IgD-negative memory B cell (primary cell): ENCODE measurements at regions not wholly inside any gene's neighbourhood (a gene's known extent, or its start where the extent isn't known, plus 50 kb on each side); places are given as distances from the start of the nearest gene placed in this dataset.
A peak's percentile ranks its signal among the peaks of the same experiment; 100 is the strongest.
"Not testable (repeated sequence)": the region's sequence is repeated elsewhere in the genome, so short reads cannot be mapped to it uniquely, and the experiment has no call there.

Experiments used
- H3K27ac Mint-ChIP-seq, 3 donors: one replicate each; pipeline ENCODE4 v1.8.0; 2020 to 2022; ENCODE audit warnings: mild to moderate bottlenecking in 3 of 3, mixed read lengths in 3 of 3, moderate library complexity in 1 of 3
- H3K27me3 Mint-ChIP-seq: one replicate; pipeline ENCODE4 v1.8.0; 2021; ENCODE audit warnings: mixed read lengths
- H3K36me3 Mint-ChIP-seq: one replicate; pipeline ENCODE4 v1.8.0; 2020; ENCODE audit warnings: mild to moderate bottlenecking, mixed read lengths
- H3K4me1 Mint-ChIP-seq, 3 donors: one replicate each; pipeline ENCODE4 v1.8.0; 2020 to 2022; ENCODE audit warnings: mixed read lengths in 3 of 3, mild to moderate bottlenecking in 1 of 3
- H3K4me3 Mint-ChIP-seq, 4 donors: one replicate each; pipeline ENCODE4 v1.8.0; 2020 to 2022; ENCODE audit warnings: mild to moderate bottlenecking in 4 of 4, mixed read lengths in 4 of 4, moderate library complexity in 3 of 4
- H3K9me3 Mint-ChIP-seq, 3 donors: one replicate each; pipeline ENCODE4 v1.8.0; 2020 to 2021; ENCODE audit warnings: mixed read lengths in 3 of 3, mild to moderate bottlenecking in 1 of 3

- Mint-ChIP-seq H3K9me3 (peaks cover 0 to 3% (median 0%) of the 10 kb centered on the region in 3 donors), H3K27ac (no peak overlapping the region), H3K4me1 (no peaks in the 10 kb centered on the region), H3K27me3 (no peaks in the 10 kb centered on the region), H3K36me3 (peaks cover 7% of the 10 kb centered on the region), H3K4me3 (no peak overlapping the region)
These were observed 107.5 kb upstream of the PELI1 start for GRCh38 chr2:64251497-64252250.

GRCh38 chr2:64252251-64252978 is 108.2 kb upstream of the PELI1 start:
- not testable (repeated sequence) for H3K36me3 Mint-ChIP-seq, H3K9me3 Mint-ChIP-seq, H3K4me1 Mint-ChIP-seq, H3K4me3 Mint-ChIP-seq, H3K27ac Mint-ChIP-seq, H3K27me3 Mint-ChIP-seq

- not testable (repeated sequence) for H3K9me3 Mint-ChIP-seq, H3K4me3 Mint-ChIP-seq, H3K4me1 Mint-ChIP-seq, H3K27me3 Mint-ChIP-seq, H3K36me3 Mint-ChIP-seq, H3K27ac Mint-ChIP-seq
These were observed 109.2 kb upstream of the PELI1 start for GRCh38 chr2:64253421-64253820.

GRCh38 chr2:64258566-64258965 is 114.3 kb upstream of the PELI1 start:
- H3K4me3 Mint-ChIP-seq = no peak overlapping the region
- peaks cover 26 to 32% (median 31%) of the 10 kb centered on the region in 3 donors for H3K4me1 Mint-ChIP-seq
- peaks cover 2% of the 10 kb centered on the region for H3K36me3 Mint-ChIP-seq
- H3K27ac Mint-ChIP-seq = peak overlapping the region in 2 of 3 donors; percentile 22 to 40
- H3K9me3 Mint-ChIP-seq = no peaks in the 10 kb centered on the region
- H3K27me3 Mint-ChIP-seq = no peaks in the 10 kb centered on the region

GRCh38 chr2:64259312-64259711 is 115.1 kb upstream of the PELI1 start:
- Mint-ChIP-seq H3K27me3 (no peaks in the 10 kb centered on the region), H3K36me3 (peaks cover 4% of the 10 kb centered on the region), H3K4me3 (no peak overlapping the region), H3K9me3 (no peaks in the 10 kb centered on the region), H3K4me1 (peaks cover 27 to 33% (median 32%) of the 10 kb centered on the region in 3 donors), H3K27ac (peak overlapping the region in 1 of 3 donors; percentile 40)

GRCh38 chr2:64260093-64260803 is 116.0 kb upstream of the PELI1 start:
- Mint-ChIP-seq H3K27me3 (no peaks in the 10 kb centered on the region), H3K4me1 (peaks cover 27 to 35% (median 33%) of the 10 kb centered on the region in 3 donors), H3K36me3 (peaks cover 5% of the 10 kb centered on the region), H3K9me3 (no peaks in the 10 kb centered on the region), H3K27ac (peak overlapping the region; percentile 60 to 93 (median 65)), H3K4me3 (peak overlapping the region; percentile 8 to 91 (median 70))

- Mint-ChIP-seq H3K4me3 (peak overlapping the region; percentile 8 to 91 (median 70)), H3K4me1 (peaks cover 27 to 35% (median 33%) of the 10 kb centered on the region in 3 donors), H3K36me3 (peaks cover 5% of the 10 kb centered on the region), H3K9me3 (no peaks in the 10 kb centered on the region), H3K27ac (peak overlapping the region; percentile 60 to 93 (median 65)), H3K27me3 (no peaks in the 10 kb centered on the region)
These were observed 116.6 kb upstream of the PELI1 start for GRCh38 chr2:64260817-64261216.

- Mint-ChIP-seq H3K36me3 (peaks cover 5% of the 10 kb centered on the region), H3K4me1 (peaks cover 27 to 36% (median 33%) of the 10 kb centered on the region in 3 donors), H3K9me3 (no peaks in the 10 kb centered on the region), H3K27me3 (no peaks in the 10 kb centered on the region), H3K27ac (peak overlapping the region in 2 of 3 donors; percentile 16 to 68), H3K4me3 (no peak overlapping the region)
These were observed 117.9 kb upstream of the PELI1 start for GRCh38 chr2:64262071-64262470.

- Mint-ChIP-seq H3K9me3 (no peaks in the 10 kb centered on the region), H3K36me3 (peaks cover 3% of the 10 kb centered on the region), H3K27ac (peak overlapping the region in 1 of 3 donors; percentile 91), H3K4me3 (no peak overlapping the region), H3K27me3 (peaks cover 2% of the 10 kb centered on the region), H3K4me1 (peaks cover 24 to 33% (median 26%) of the 10 kb centered on the region in 3 donors)
These were observed 118.6 kb upstream of the PELI1 start for GRCh38 chr2:64262816-64263215.

- H3K36me3 Mint-ChIP-seq = peaks cover 3% of the 10 kb centered on the region
- H3K27ac Mint-ChIP-seq = peak overlapping the region in 1 of 3 donors; percentile 91
- peaks cover 24 to 33% (median 24%) of the 10 kb centered on the region in 3 donors for H3K4me1 Mint-ChIP-seq
- H3K9me3 Mint-ChIP-seq = no peaks in the 10 kb centered on the region
- H3K27me3 Mint-ChIP-seq = peaks cover 2% of the 10 kb centered on the region
- H3K4me3 Mint-ChIP-seq = peak overlapping the region in 2 of 4 donors; percentile 1 to 35
These were observed 119.1 kb upstream of the PELI1 start for GRCh38 chr2:64263315-64263714.

GRCh38 chr2:64267699-64268098 is 123.5 kb upstream of the PELI1 start:
- Mint-ChIP-seq H3K9me3 (peaks cover 2 to 7% (median 6%) of the 10 kb centered on the region in 3 donors), H3K4me1 (peaks cover 7 to 16% (median 10%) of the 10 kb centered on the region in 3 donors), H3K36me3 (peaks cover 4% of the 10 kb centered on the region), H3K27ac (no peak overlapping the region), H3K27me3 (peaks cover 2% of the 10 kb centered on the region), H3K4me3 (no peak overlapping the region)

- H3K27ac Mint-ChIP-seq = no peak overlapping the region
- peaks cover 8 to 14% (median 8%) of the 10 kb centered on the region in 3 donors for H3K4me1 Mint-ChIP-seq
- peaks cover 4% of the 10 kb centered on the region for H3K36me3 Mint-ChIP-seq
- H3K27me3 Mint-ChIP-seq = peaks cover 2% of the 10 kb centered on the region
- no peak overlapping the region for H3K4me3 Mint-ChIP-seq
- H3K9me3 Mint-ChIP-seq = peaks cover 2 to 7% (median 6%) of the 10 kb centered on the region in 3 donors
These were observed 124.3 kb upstream of the PELI1 start for GRCh38 chr2:64268330-64269048.

- Mint-ChIP-seq H3K27ac (peak overlapping the region in 1 of 3 donors; percentile 10), H3K4me1 (peaks cover 18 to 22% (median 21%) of the 10 kb centered on the region in 3 donors), H3K27me3 (no peaks in the 10 kb centered on the region), H3K36me3 (peaks cover 1% of the 10 kb centered on the region), H3K4me3 (no peak overlapping the region), H3K9me3 (peaks cover 2 to 7% (median 6%) of the 10 kb centered on the region in 3 donors)
These were observed 129.5 kb upstream of the PELI1 start for GRCh38 chr2:64273524-64274398.
